ENCODE measurements at regions not wholly inside any gene's neighbourhood (a gene's known extent, or its start where the extent isn't known, plus 50 kb on each side); places are given as distances from the start of the nearest gene placed in this dataset.

DNA sequence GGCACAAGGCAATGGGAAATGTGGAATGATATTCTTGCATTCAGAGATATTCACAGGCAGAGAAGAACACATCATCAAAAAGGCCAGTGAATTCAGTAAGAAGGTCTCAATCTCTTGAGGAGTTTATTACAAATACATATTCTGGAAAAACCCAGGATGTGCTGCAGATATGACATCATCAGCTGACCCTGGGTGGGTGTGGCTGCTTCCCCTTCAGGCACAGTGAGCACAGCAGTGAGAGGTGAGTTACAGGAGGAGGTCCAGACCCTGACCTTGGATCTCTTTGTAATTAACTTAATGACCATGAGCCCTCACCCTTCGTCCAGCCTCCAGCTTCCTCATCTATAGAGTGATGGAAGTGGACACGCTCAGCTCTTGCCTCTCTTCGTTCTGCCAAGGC lies 147.5 kb upstream of the SYNDIG1 start:
- no peaks in the 10 kb centered on the region for H3K9me3 ChIP-seq (ENCODE audit: low read depth)
- H3K36me3 ChIP-seq, result no peaks in the 10 kb centered on the region
- H3K4me3 ChIP-seq, result no peak overlapping the region
- TF ChIP-seq, protein P1, sequence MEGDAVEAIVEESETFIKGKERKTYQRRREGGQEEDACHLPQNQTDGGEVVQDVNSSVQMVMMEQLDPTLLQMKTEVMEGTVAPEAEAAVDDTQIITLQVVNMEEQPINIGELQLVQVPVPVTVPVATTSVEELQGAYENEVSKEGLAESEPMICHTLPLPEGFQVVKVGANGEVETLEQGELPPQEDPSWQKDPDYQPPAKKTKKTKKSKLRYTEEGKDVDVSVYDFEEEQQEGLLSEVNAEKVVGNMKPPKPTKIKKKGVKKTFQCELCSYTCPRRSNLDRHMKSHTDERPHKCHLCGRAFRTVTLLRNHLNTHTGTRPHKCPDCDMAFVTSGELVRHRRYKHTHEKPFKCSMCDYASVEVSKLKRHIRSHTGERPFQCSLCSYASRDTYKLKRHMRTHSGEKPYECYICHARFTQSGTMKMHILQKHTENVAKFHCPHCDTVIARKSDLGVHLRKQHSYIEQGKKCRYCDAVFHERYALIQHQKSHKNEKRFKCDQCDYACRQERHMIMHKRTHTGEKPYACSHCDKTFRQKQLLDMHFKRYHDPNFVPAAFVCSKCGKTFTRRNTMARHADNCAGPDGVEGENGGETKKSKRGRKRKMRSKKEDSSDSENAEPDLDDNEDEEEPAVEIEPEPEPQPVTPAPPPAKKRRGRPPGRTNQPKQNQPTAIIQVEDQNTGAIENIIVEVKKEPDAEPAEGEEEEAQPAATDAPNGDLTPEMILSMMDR (IDR thresholded peaks at IDR 0.05; ENCODE audit: low read depth, low read length), result no peak
- peaks cover 84% of the 10 kb centered on the region for H3K27me3 ChIP-seq
- H3K4me1 ChIP-seq (ENCODE audit: low read depth), result no peaks in the 10 kb centered on the region
- DNase-seq (ENCODE audit: low read depth in 1 of 2, low spot score in 1 of 2), result no peak
- no peak overlapping the region for H3K27ac ChIP-seq

DNA sequence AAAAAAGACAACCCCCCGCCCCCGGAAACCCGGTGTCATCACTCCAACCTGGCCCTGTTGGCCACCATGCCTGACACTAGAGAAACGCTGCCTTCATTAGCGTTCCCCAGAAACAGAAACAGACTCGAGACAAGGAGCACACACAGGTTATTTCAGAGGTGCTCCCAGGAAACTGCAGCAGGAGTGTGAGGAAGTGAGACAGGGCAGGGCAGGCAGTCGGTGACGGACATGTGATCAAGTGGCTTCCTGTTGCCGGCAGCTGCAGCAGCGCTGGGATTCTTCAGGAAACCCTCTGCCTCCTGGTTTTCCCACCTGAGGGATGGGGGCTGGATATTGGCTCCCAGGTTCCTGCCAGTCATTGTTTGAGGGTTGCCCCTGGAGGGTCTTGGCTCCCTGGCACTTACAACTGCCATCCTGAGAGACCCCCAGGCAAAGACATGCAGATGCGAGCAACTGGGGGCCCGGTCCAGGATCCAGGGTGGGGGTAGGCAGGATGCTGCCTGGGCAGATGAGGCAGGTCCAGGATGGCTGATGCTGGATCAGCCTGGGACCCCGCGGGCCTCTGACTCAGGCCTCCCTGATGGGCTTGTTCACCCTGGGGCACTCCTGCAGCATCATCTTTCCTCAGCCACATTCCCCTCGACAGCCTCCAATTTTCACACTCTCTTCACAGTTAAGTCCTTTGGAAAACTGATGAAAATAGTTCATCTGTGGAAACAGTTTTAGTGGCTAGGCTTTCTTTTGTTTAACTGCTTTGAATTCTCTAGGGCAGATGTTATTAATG lies 150.7 kb upstream of the SYNDIG1 start:
- no peaks in the 10 kb centered on the region for H3K9me3 ChIP-seq (ENCODE audit: low read depth)
- peaks cover 84% of the 10 kb centered on the region for H3K27me3 ChIP-seq
- no peak overlapping the region for H3K27ac ChIP-seq
- no peak overlapping the region for H3K4me3 ChIP-seq
- DNase-seq (ENCODE audit: low read depth in 1 of 2, low spot score in 1 of 2), result no peak
- H3K36me3 ChIP-seq, result no peaks in the 10 kb centered on the region
- TF ChIP-seq, protein P1 (IDR thresholded peaks at IDR 0.05; ENCODE audit: low read depth, low read length), result no peak
- H3K4me1 ChIP-seq (ENCODE audit: low read depth), result no peaks in the 10 kb centered on the region

DNA sequence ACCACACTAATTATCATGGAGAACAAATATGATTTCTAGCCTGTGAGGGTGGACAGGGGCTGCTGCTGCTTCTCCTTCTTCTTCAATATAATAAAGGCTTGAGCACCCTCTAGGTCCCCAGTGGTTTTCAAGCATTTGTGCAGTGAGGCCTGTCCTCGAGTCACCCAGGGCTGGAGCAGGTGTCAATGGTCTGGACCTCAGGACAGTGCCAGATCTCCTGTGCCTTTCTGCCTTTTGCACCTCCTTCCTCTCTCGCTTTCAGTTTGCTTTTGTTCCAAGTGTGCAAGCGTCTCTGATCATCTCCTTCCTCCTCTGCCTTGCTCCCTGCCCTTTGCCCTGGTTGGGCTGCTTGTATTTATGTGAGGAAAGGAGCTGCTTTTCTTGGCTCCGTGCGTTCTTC lies 152.2 kb upstream of the SYNDIG1 start:
- TF ChIP-seq, protein P1 (IDR thresholded peaks at IDR 0.05; ENCODE audit: low read depth, low read length), result no peak
- Histone ChIP-seq H3K27ac (no peak overlapping the region), H3K27me3 (peaks cover 99% of the 10 kb centered on the region), H3K36me3 (no peaks in the 10 kb centered on the region), H3K4me1 (ENCODE audit: low read depth) (no peaks in the 10 kb centered on the region), H3K9me3 (ENCODE audit: low read depth) (no peaks in the 10 kb centered on the region), H3K4me3 (no peak overlapping the region)
- no peak for DNase-seq (ENCODE audit: low read depth in 1 of 2, low spot score in 1 of 2)

DNA sequence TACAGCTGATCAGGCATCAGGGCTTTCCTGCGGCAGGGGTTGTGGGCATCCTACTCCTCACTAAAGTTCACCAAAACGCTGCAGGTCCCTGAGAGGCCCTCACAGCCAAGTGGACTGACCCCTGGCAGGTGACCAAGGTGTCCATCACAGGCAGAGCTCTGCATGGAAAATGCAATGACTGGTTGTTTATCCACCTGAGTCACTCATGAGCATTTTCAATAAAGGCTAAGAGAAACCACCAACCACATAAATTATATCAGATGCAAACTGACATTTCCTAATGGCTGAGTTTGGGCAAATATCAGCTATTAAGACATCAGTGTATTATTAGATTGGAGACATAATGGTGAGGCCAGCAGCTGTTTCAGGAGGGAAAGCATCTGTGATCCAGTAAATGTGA lies 152.7 kb upstream of the SYNDIG1 start:
- H3K27ac ChIP-seq, result no peak overlapping the region
- H3K9me3 ChIP-seq (ENCODE audit: low read depth), result no peaks in the 10 kb centered on the region
- H3K4me3 ChIP-seq, result no peak overlapping the region
- TF ChIP-seq, protein P1 (IDR thresholded peaks at IDR 0.05; ENCODE audit: low read depth, low read length), result no peak
- peaks cover 100% of the 10 kb centered on the region for H3K27me3 ChIP-seq
- H3K36me3 ChIP-seq, result no peaks in the 10 kb centered on the region
- H3K4me1 ChIP-seq (ENCODE audit: low read depth), result no peaks in the 10 kb centered on the region
- no peak for DNase-seq (ENCODE audit: low read depth in 1 of 2, low spot score in 1 of 2)

DNA sequence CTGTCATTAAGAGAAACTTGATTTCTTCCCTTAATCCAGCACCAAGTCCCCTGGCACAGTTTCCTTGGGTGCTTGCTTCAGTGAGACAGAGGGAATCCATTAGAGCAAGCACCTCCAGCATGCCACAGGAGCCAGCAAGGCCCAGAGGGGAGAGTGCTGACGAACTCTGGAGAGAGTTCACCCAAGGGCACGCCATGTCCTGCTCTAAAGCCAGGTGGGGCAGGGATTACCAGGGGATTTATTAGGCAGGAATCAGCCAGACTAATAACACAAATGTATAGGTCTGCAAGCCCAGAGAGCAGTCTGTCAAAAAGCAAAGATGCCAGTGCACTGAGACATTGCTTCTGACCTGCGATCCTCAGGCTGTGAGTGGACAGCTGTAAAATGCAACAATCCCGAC lies 155.4 kb upstream of the SYNDIG1 start:
- H3K9me3 ChIP-seq (ENCODE audit: low read depth), result no peaks in the 10 kb centered on the region
- H3K36me3 ChIP-seq, result no peaks in the 10 kb centered on the region
- H3K4me3 ChIP-seq, result no peak overlapping the region
- peaks cover 99% of the 10 kb centered on the region for H3K27me3 ChIP-seq
- no peaks in the 10 kb centered on the region for H3K4me1 ChIP-seq (ENCODE audit: low read depth)
- DNase-seq (ENCODE audit: low read depth in 1 of 2, low spot score in 1 of 2), result no peak
- TF ChIP-seq, protein P1 (IDR thresholded peaks at IDR 0.05; ENCODE audit: low read depth, low read length), result no peak
- H3K27ac ChIP-seq, result no peak overlapping the region

Measured in cardiac muscle cell (in vitro differentiated cells and primary cell).